Erythroblast (primary cell): ENCODE measurements at regions not wholly inside any gene's neighbourhood (a gene's known extent, or its start where the extent isn't known, plus 50 kb on each side); places are given as distances from the start of the nearest gene placed in this dataset.

ENCODE experiments used
- GATA1 ChIP-seq: IDR thresholded peaks from 2 replicates; pipeline ENCODE4 v1.6.1; 2011; ENCODE audit warnings: low read depth, mild to moderate bottlenecking, control low read depth, low read length, moderate library complexity
- POLR2A ChIP-seq: IDR thresholded peaks from 2 replicates; pipeline ENCODE4 v1.6.1; 2011; ENCODE audit warnings: mild to moderate bottlenecking, low read length

DNA sequence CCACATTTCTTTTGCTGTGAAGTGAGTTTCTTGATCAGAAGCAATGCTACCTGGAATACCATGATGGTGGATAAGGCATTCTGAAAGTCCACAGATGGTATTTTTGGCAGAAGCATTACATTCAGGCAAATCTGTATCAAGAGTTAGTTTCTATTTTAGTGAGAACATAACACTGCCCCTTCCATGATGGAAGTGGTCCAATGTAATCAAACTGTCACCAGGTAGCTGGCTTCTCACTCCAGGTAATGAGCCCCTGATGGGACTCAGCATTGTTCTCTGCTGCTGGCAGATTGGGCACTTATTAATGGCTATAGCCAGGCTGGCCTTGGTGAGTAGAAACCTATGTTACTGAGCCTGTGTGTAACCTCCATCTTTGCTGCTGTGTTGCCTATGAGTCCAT, 80.7 kb downstream of the KCNA5 start:
- TF ChIP-seq POLR2A = no peak
- no peak for TF ChIP-seq GATA1
